A673 (cell line): ENCODE measurements at regions not wholly inside any gene's neighbourhood (a gene's known extent, or its start where the extent isn't known, plus 50 kb on each side); places are given as distances from the start of the nearest gene placed in this dataset.

Experiments
- EZH2 ChIP-seq: fragments of 200-600 bp; sonication (generic); IDR thresholded peaks from 2 replicates; pipeline ENCODE4 v1.6.1; 2017; ENCODE audit warnings: borderline replicate concordance, low read depth, mild to moderate bottlenecking, mixed read lengths, antibody characterized with exemption, low read length; ENCODE audit not compliant: poor library complexity, severe bottlenecking
- TF ChIP-seq, protein P1 (sequence below): fragments of 300-800, 200-600 bp; sonication (generic); conservative IDR thresholded peaks from 2 replicates; pipeline ENCODE4 v1.5.1; 2017; ENCODE audit warnings: low read depth, mild to moderate bottlenecking, antibody characterized with exemption, low read length, moderate library complexity, mixed read lengths

DNA sequence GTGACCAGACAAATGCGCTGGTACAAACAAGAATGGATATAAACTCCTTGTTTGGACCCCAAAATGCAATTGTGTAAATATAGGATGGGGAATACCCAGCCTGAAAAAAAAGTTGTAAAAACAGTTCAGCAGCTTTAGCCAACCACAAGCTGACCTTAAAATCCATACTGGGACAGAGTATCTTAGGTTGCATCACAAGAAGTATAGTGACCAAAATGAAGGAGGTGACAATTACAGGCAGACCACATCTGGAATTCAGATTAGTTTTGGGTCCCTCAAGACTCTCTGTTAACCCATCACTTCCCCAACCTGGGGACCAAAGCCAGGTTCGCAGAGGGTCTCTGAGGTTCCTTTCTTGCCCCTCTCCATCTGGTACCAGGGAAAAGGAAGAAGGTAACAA is 115.9 kb upstream of the PRR20G start:
- TF ChIP-seq, protein P1, sequence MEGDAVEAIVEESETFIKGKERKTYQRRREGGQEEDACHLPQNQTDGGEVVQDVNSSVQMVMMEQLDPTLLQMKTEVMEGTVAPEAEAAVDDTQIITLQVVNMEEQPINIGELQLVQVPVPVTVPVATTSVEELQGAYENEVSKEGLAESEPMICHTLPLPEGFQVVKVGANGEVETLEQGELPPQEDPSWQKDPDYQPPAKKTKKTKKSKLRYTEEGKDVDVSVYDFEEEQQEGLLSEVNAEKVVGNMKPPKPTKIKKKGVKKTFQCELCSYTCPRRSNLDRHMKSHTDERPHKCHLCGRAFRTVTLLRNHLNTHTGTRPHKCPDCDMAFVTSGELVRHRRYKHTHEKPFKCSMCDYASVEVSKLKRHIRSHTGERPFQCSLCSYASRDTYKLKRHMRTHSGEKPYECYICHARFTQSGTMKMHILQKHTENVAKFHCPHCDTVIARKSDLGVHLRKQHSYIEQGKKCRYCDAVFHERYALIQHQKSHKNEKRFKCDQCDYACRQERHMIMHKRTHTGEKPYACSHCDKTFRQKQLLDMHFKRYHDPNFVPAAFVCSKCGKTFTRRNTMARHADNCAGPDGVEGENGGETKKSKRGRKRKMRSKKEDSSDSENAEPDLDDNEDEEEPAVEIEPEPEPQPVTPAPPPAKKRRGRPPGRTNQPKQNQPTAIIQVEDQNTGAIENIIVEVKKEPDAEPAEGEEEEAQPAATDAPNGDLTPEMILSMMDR, result no peak
- TF ChIP-seq EZH2, result no peak
